ENCODE measurements at regions not wholly inside any gene's neighbourhood (a gene's known extent, or its start where the extent isn't known, plus 50 kb on each side); places are given as distances from the start of the nearest gene placed in this dataset.

DNA sequence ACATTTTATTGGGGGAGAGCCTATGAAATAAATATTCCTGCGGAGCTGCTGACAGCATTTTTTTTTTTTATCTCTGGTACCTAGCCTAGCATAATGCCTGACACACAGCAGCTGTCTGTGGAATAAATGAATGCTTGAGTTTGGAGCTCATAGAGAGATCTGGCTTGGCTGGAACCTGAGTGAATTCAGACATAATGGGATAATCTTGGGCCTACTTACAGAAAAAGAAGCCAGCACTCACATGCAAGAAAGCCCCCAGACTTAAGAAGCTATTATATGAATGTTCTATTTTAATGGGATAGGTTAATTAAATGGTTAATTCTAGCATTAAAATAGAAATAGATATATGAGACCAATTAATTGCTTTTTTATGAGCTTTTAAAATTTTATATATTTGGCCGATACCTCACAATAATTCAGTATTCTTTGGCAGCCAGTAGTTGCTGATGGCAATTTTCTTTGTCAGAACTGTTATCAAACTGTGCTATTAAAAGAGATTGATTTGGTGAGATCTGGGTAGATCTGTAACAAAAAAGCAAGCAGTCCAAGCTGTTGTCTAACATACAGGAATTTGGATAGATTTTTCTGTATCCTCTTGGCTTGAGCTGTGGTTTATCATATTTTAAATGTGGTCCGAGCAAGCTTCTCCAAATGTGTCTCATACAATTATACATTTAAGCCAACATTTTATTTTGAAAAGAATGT is 654.2 kb downstream of the PCDH7 start:
- no peak overlapping the region for H3K9ac ChIP-seq
- no peak overlapping the region for H3K4me2 ChIP-seq (ENCODE audit: low read length)
- H3K27me3 ChIP-seq (ENCODE audit: control insufficient read depth, insufficient read depth, low read length), result no peaks in the 10 kb centered on the region
- H3K9me3 ChIP-seq (ENCODE audit: control insufficient read depth, low read length), result no peaks in the 10 kb centered on the region
- H3K27ac ChIP-seq, result no peak overlapping the region
- TF ChIP-seq, protein P1, sequence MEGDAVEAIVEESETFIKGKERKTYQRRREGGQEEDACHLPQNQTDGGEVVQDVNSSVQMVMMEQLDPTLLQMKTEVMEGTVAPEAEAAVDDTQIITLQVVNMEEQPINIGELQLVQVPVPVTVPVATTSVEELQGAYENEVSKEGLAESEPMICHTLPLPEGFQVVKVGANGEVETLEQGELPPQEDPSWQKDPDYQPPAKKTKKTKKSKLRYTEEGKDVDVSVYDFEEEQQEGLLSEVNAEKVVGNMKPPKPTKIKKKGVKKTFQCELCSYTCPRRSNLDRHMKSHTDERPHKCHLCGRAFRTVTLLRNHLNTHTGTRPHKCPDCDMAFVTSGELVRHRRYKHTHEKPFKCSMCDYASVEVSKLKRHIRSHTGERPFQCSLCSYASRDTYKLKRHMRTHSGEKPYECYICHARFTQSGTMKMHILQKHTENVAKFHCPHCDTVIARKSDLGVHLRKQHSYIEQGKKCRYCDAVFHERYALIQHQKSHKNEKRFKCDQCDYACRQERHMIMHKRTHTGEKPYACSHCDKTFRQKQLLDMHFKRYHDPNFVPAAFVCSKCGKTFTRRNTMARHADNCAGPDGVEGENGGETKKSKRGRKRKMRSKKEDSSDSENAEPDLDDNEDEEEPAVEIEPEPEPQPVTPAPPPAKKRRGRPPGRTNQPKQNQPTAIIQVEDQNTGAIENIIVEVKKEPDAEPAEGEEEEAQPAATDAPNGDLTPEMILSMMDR (IDR thresholded peaks at IDR 0.05), result no peak
- no peaks in the 10 kb centered on the region for H3K4me1 ChIP-seq
- no peak overlapping the region for H3K4me3 ChIP-seq (ENCODE audit: low read depth, low read length)
- H3K79me2 ChIP-seq, result no peaks in the 10 kb centered on the region
- H2AFZ ChIP-seq, result no peak overlapping the region
- no peaks in the 10 kb centered on the region for H3K36me3 ChIP-seq (ENCODE audit: control insufficient read depth, insufficient read depth, low read length)

DNA sequence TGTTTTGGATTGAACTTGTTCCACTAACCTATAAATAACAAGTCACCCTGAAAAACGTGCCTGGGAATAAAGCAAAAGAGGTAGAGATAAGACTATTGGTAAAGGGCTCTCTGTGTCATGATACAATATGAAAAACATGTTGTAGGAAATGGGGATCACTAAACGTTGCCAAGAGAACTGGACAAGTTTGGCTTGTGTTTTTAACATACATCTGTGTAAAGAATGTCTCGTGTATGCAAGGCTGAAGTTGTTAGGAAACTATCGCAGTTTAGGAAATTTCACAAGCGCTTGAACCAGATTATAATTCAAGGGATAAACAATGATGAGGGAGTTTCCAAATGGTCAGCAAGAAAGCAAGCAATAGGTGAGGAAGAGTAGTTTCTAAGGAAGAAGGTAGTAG is 655.8 kb downstream of the PCDH7 start:
- no peaks in the 10 kb centered on the region for H3K27me3 ChIP-seq (ENCODE audit: control insufficient read depth, insufficient read depth, low read length)
- no peaks in the 10 kb centered on the region for H3K36me3 ChIP-seq (ENCODE audit: control insufficient read depth, insufficient read depth, low read length)
- no peak overlapping the region for H3K4me2 ChIP-seq (ENCODE audit: low read length)
- no peak overlapping the region for H3K9ac ChIP-seq
- no peaks in the 10 kb centered on the region for H3K4me1 ChIP-seq
- no peak overlapping the region for H3K27ac ChIP-seq
- no peaks in the 10 kb centered on the region for H3K79me2 ChIP-seq
- no peak overlapping the region for H3K4me3 ChIP-seq (ENCODE audit: low read depth, low read length)
- no peaks in the 10 kb centered on the region for H3K9me3 ChIP-seq (ENCODE audit: control insufficient read depth, low read length)
- H2AFZ ChIP-seq, result no peak overlapping the region
- TF ChIP-seq, protein P1 (IDR thresholded peaks at IDR 0.05), result no peak

DNA sequence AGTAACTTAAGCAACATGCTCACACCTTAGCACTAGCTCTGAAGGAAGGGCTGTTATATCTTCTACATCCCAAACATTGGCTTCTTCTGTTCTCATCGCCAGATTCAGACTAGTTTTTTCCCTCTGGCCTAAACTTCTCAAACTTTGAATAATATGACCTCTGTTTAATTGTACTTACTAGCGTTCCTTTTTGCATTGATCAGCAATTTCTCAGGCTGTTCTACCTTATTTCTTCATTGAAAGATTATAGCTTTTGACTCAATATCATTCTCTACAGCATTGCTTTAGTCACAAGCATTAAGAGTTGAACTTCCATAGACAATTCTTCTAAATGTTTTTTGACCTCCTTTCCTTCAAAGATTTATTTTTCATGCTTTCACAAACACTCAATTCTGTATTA is 659.2 kb downstream of the PCDH7 start:
- H3K4me3 ChIP-seq (ENCODE audit: low read depth, low read length), result no peak overlapping the region
- no peaks in the 10 kb centered on the region for H3K79me2 ChIP-seq
- H3K27ac ChIP-seq, result no peak overlapping the region
- H3K4me1 ChIP-seq, result no peaks in the 10 kb centered on the region
- H3K9ac ChIP-seq, result no peak overlapping the region
- no peaks in the 10 kb centered on the region for H3K9me3 ChIP-seq (ENCODE audit: control insufficient read depth, low read length)
- H3K27me3 ChIP-seq (ENCODE audit: control insufficient read depth, insufficient read depth, low read length), result no peaks in the 10 kb centered on the region
- H2AFZ ChIP-seq, result no peak overlapping the region
- TF ChIP-seq, protein P1 (IDR thresholded peaks at IDR 0.05), result no peak
- H3K4me2 ChIP-seq (ENCODE audit: low read length), result no peak overlapping the region
- H3K36me3 ChIP-seq (ENCODE audit: control insufficient read depth, insufficient read depth, low read length), result no peaks in the 10 kb centered on the region

DNA sequence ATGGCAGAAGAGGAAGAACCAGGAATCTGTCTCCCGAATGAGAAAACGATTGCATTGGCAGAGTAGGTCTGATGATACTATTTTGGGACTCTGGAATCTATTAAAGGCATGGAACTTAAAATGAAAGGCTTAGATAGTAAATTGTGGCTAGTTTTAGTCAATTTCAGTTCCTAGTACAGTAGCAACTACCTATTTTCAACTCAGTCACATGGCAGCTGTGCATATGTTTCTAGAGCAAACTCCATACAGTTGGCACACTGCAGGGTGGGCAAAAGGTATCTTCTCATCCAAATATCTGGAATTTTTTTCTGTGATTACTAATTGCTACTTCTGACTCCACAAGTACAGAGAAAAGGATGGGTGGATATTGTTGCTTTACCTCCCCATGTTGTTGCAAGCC is 663.6 kb downstream of the PCDH7 start:
- H3K79me2 ChIP-seq, result no peaks in the 10 kb centered on the region
- TF ChIP-seq, protein P1 (IDR thresholded peaks at IDR 0.05), result no peak
- no peak overlapping the region for H3K4me2 ChIP-seq (ENCODE audit: low read length)
- no peaks in the 10 kb centered on the region for H3K27me3 ChIP-seq (ENCODE audit: control insufficient read depth, insufficient read depth, low read length)
- H3K9me3 ChIP-seq (ENCODE audit: control insufficient read depth, low read length), result no peaks in the 10 kb centered on the region
- no peak overlapping the region for H3K4me3 ChIP-seq (ENCODE audit: low read depth, low read length)
- no peak overlapping the region for H3K9ac ChIP-seq
- H2AFZ ChIP-seq, result no peak overlapping the region
- H3K27ac ChIP-seq, result no peak overlapping the region
- H3K4me1 ChIP-seq, result no peaks in the 10 kb centered on the region
- H3K36me3 ChIP-seq (ENCODE audit: control insufficient read depth, insufficient read depth, low read length), result no peaks in the 10 kb centered on the region

DNA sequence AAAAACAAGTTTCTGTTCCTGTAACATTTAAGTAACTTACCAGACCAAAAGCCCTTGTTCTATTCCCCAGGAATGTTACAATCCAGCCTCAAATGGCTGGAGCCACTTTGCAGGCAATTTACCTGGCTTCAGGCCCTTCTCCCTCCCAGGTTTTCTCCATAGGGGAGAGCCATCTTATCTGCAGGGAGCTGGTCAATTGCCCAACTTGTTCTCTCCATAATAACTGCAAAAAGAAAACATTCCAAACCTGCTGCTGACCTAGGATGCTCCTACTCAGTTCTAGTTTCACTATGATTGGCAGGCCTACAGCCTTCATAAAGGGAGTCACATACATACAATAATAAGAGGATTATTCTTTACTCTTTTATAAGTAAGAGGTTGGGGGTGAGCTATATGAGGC is 670.7 kb downstream of the PCDH7 start:
- Histone ChIP-seq H3K4me2 (ENCODE audit: low read length) (no peak overlapping the region), H3K79me2 (no peaks in the 10 kb centered on the region), H3K4me1 (no peaks in the 10 kb centered on the region), H3K36me3 (ENCODE audit: control insufficient read depth, insufficient read depth, low read length) (no peaks in the 10 kb centered on the region), H3K4me3 (ENCODE audit: low read depth, low read length) (no peak overlapping the region), H3K9me3 (ENCODE audit: control insufficient read depth, low read length) (no peaks in the 10 kb centered on the region), H3K9ac (no peak overlapping the region), H3K27ac (no peak overlapping the region), H2AFZ (no peak overlapping the region), H3K27me3 (ENCODE audit: control insufficient read depth, insufficient read depth, low read length) (no peaks in the 10 kb centered on the region)
- TF ChIP-seq, protein P1 (IDR thresholded peaks at IDR 0.05), result no peak
